PFSK-1 (cell line): ENCODE measurements at regions not wholly inside any gene's neighbourhood (a gene's known extent, or its start where the extent isn't known, plus 50 kb on each side); places are given as distances from the start of the nearest gene placed in this dataset.

Experiments
- FOXP2 ChIP-seq: optimal IDR thresholded peaks from 2 replicates; pipeline ENCODE3; 2011; ENCODE audit warnings: borderline replicate concordance, control low read depth, inconsistent platforms; ENCODE audit not compliant: insufficient read depth; ENCODE audit errors: extremely low read length, extremely low read depth
- POLR2AphosphoS5 ChIP-seq: IDR thresholded peaks from 2 replicates; pipeline ENCODE4 v1.6.1; 2012; ENCODE audit warnings: low read depth, mild to moderate bottlenecking, control low read depth, low read length, moderate library complexity
- REST ChIP-seq, 2 experiments: IDR thresholded peaks; 2 replicates each; pipeline versions ENCODE4 v1.6.1 to v1.8.0; 2011 to 2012; ENCODE audit warnings: low read depth in 2 of 2, low read length in 2 of 2, control low read depth in 1 of 2, inconsistent platforms in 1 of 2, mild to moderate bottlenecking in 1 of 2, moderate library complexity in 1 of 2; ENCODE audit not compliant: insufficient read depth in 1 of 2
- SIN3A ChIP-seq: IDR thresholded peaks from 2 replicates; pipeline ENCODE4 v1.6.1; 2012; ENCODE audit warnings: mild to moderate bottlenecking, low read length, moderate library complexity, borderline replicate concordance; ENCODE audit not compliant: insufficient read depth
- TAF1 ChIP-seq: IDR thresholded peaks from 2 replicates; pipeline ENCODE4 v1.6.1; 2012; ENCODE audit warnings: low read length, control low read depth, borderline replicate concordance; ENCODE audit not compliant: insufficient read depth

GRCh38 chr1:245045087-245045881 is 109.5 kb upstream of the KIF26B start:
- TF ChIP-seq REST (IDR thresholded peaks at IDR 0.05; ENCODE audit: insufficient read depth in 1 of 2, low read depth in 2 of 2, low read length in 2 of 2): peak in 1 of 2 experiments; percentile 80; a peak in 2 of 4 replicates
- no peak for TF ChIP-seq FOXP2

GRCh38 chr1:245043611-245043940 is 111.2 kb upstream of the KIF26B start:
- no peak for TF ChIP-seq POLR2AphosphoS5
- TF ChIP-seq SIN3A: no peak
- TF ChIP-seq REST (IDR thresholded peaks at IDR 0.05; ENCODE audit: insufficient read depth in 1 of 2, low read depth in 2 of 2, low read length in 2 of 2): no peak
- TF ChIP-seq FOXP2: no peak
- no peak for TF ChIP-seq TAF1

- TF ChIP-seq FOXP2 (no peak), SIN3A (no peak), TAF1 (no peak), REST (IDR thresholded peaks at IDR 0.05; ENCODE audit: insufficient read depth in 1 of 2, low read depth in 2 of 2, low read length in 2 of 2) (no peak), POLR2AphosphoS5 (no peak)
Observed at GRCh38 chr1:245041058-245041698, 113.6 kb upstream of the KIF26B start.

GRCh38 chr1:245039196-245039595 is 115.6 kb upstream of the KIF26B start:
- TF ChIP-seq FOXP2: no peak
- no peak for TF ChIP-seq SIN3A
- no peak for TF ChIP-seq TAF1
- no peak for TF ChIP-seq POLR2AphosphoS5
- no peak for TF ChIP-seq REST (IDR thresholded peaks at IDR 0.05; ENCODE audit: insufficient read depth in 1 of 2, low read depth in 2 of 2, low read length in 2 of 2)

- no peak for TF ChIP-seq REST (IDR thresholded peaks at IDR 0.05; ENCODE audit: insufficient read depth in 1 of 2, low read depth in 2 of 2, low read length in 2 of 2)
- no peak for TF ChIP-seq SIN3A
- no peak for TF ChIP-seq FOXP2
- no peak for TF ChIP-seq POLR2AphosphoS5
- no peak for TF ChIP-seq TAF1
Observed at GRCh38 chr1:245036102-245036501, 118.7 kb upstream of the KIF26B start.
